OCI-LY7 (cell line): ENCODE measurements at regions not wholly inside any gene's neighbourhood (a gene's known extent, or its start where the extent isn't known, plus 50 kb on each side); places are given as distances from the start of the nearest gene placed in this dataset.

Experiments
- BruUV-seq: library from RNA; stranded (reverse); fragments of 400-500 nt; replicated peaks from 2 replicates; lab custom pipeline; 2021; lab: Mats Ljungman, UMichigan
- CTCF ChIA-PET: fragments of 300-600 bp; sonication (Branson Sonifier 250); formaldehyde crosslinking; loops from one replicate; lab custom pipeline; 2022; ENCODE audit warnings: antibody characterized with exemption; ENCODE audit not compliant: unreplicated experiment; lab: Charles Lee
- POLR2A ChIA-PET: fragments of 300-600 bp; sonication (Branson Sonifier 250); formaldehyde crosslinking; loops from one replicate; lab custom pipeline; 2022; ENCODE audit warnings: antibody characterized with exemption; lab: Charles Lee
- DNase-seq: peaks from one replicate; pipeline ENCODE4 v3.0.0-alpha.2; 2015; ENCODE audit warnings: low spot score
- H2AFZ ChIP-seq: fragments of 200-600 bp; sonication (generic), shearing (Covaris generic); 2 replicates; pipeline ENCODE4 v1.6.1; 2014; ENCODE audit warnings: mild to moderate bottlenecking, antibody characterized with exemption, low read length, moderate library complexity
- H3K27ac ChIP-seq: fragments of 200-600 bp; sonication (generic); 2 replicates; pipeline ENCODE4 v1.5.1; 2014; ENCODE audit warnings: mixed run types, low read depth, mild to moderate bottlenecking, moderate library complexity, low read length, inconsistent platforms; ENCODE audit not compliant: poor library complexity, severe bottlenecking
- H3K36me3 ChIP-seq: fragments of 200-600 bp; sonication (generic); 2 replicates; pipeline ENCODE4 v1.6.1; 2014; ENCODE audit warnings: mild to moderate bottlenecking, antibody characterized with exemption, low read length, moderate library complexity, mixed read lengths; ENCODE audit not compliant: insufficient read depth
- H3K4me1 ChIP-seq: fragments of 200-600 bp; sonication (generic); 2 replicates; pipeline ENCODE4 v1.5.1; 2014; ENCODE audit warnings: mild to moderate bottlenecking, low read length; ENCODE audit not compliant: insufficient read depth, poor library complexity, severe bottlenecking
- H3K4me2 ChIP-seq: fragments of 200-600 bp; sonication (generic); 2 replicates; pipeline ENCODE4 v1.6.1; 2014; ENCODE audit warnings: mild to moderate bottlenecking, low read length
- H3K4me3 ChIP-seq: fragments of 200-600 bp; sonication (generic); 2 replicates; pipeline ENCODE4 v1.5.1; 2014; ENCODE audit warnings: mild to moderate bottlenecking, low read depth, low read length; ENCODE audit not compliant: poor library complexity, severe bottlenecking
- H3K79me2 ChIP-seq: fragments of 200-600 bp; sonication (generic); 2 replicates; pipeline ENCODE4 v1.6.1; 2016; ENCODE audit warnings: low read depth, mild to moderate bottlenecking, low read length, moderate library complexity, mixed read lengths; ENCODE audit not compliant: insufficient read depth
- H3K9me2 ChIP-seq: fragments of 200-600 bp; sonication (generic); 2 replicates; pipeline ENCODE4 v1.6.1; 2016; ENCODE audit warnings: mild to moderate bottlenecking, low read length, mixed read lengths; ENCODE audit not compliant: insufficient read depth
- H3K9me3 ChIP-seq: fragments of 200-600 bp; sonication (generic); 2 replicates; pipeline ENCODE4 v1.6.1; 2014; ENCODE audit warnings: mild to moderate bottlenecking, mixed run types, low read length, mixed read lengths
- H4K20me1 ChIP-seq: fragments of 200-600 bp; sonication (generic); 2 replicates; pipeline ENCODE4 v1.6.1; 2014; ENCODE audit warnings: mild to moderate bottlenecking, antibody characterized with exemption, low read length, moderate library complexity, mixed read lengths; ENCODE audit not compliant: insufficient read depth
- EZH2phosphoT487 ChIP-seq: fragments of 200-600 bp; sonication (generic); IDR thresholded peaks from 2 replicates; pipeline ENCODE4 v1.6.1; 2018; ENCODE audit warnings: low read depth, borderline replicate concordance, mild to moderate bottlenecking, mixed run types, antibody characterized with exemption, low read length, moderate library complexity, mixed read lengths
- intact Hi-C: fragments of 100-400 bp; cut with micrococcal nuclease; formaldehyde crosslinking; loops from one replicate; pipeline ENCODE4 v1.10.0; 2022; ENCODE audit not compliant: unreplicated experiment
- TF ChIP-seq, protein P1 (sequence below): fragments of 200-600 bp; sonication (generic); conservative IDR thresholded peaks from 2 replicates; pipeline ENCODE4 v1.5.1; 2014; ENCODE audit warnings: mild to moderate bottlenecking, antibody characterized with exemption, low read length, moderate library complexity, mixed read lengths

DNA sequence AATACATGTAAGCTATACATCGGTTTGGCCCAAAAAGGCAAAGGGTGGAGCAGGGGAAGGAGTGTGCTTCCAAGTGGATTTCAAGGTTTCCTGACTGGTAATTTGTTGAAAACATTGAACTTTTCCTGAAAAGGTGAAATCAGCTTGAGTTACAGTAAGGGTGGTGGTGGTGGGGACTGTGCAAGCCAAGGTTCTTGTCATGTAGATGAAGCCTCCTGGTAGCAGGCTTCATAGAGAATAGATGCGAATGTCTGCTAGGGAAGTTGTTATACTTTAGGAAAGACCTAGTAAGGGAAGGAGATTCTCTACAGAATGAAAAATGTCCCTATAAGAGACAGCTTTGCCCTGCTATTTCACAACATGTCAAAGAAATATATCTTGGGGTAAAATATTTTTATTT is 528.2 kb upstream of the CBLB start:
- Histone ChIP-seq H3K9me2 (no peaks in the 10 kb centered on the region), H2AFZ (no peak overlapping the region), H4K20me1 (no peaks in the 10 kb centered on the region), H3K4me2 (no peak overlapping the region), H3K4me1 (no peaks in the 10 kb centered on the region), H3K9me3 (no peaks in the 10 kb centered on the region), H3K36me3 (no peaks in the 10 kb centered on the region), H3K27ac (no peak overlapping the region), H3K4me3 (no peak overlapping the region), H3K79me2 (no peaks in the 10 kb centered on the region)
- no peak for DNase-seq
- POLR2A ChIA-PET, result interaction anchor here (0.7 to 0.9 kb wide), 2 partner anchors 26 to 692 kb away, joined by 3 read pairs; no protein-coding TSS in a partner anchor
- no peak for TF ChIP-seq EZH2phosphoT487
- TF ChIP-seq, protein P1, sequence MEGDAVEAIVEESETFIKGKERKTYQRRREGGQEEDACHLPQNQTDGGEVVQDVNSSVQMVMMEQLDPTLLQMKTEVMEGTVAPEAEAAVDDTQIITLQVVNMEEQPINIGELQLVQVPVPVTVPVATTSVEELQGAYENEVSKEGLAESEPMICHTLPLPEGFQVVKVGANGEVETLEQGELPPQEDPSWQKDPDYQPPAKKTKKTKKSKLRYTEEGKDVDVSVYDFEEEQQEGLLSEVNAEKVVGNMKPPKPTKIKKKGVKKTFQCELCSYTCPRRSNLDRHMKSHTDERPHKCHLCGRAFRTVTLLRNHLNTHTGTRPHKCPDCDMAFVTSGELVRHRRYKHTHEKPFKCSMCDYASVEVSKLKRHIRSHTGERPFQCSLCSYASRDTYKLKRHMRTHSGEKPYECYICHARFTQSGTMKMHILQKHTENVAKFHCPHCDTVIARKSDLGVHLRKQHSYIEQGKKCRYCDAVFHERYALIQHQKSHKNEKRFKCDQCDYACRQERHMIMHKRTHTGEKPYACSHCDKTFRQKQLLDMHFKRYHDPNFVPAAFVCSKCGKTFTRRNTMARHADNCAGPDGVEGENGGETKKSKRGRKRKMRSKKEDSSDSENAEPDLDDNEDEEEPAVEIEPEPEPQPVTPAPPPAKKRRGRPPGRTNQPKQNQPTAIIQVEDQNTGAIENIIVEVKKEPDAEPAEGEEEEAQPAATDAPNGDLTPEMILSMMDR, result no peak
- CTCF ChIA-PET, result no interaction called here
- BruUV-seq, result no TSS peak
- intact Hi-C loops, result no loop called here

DNA sequence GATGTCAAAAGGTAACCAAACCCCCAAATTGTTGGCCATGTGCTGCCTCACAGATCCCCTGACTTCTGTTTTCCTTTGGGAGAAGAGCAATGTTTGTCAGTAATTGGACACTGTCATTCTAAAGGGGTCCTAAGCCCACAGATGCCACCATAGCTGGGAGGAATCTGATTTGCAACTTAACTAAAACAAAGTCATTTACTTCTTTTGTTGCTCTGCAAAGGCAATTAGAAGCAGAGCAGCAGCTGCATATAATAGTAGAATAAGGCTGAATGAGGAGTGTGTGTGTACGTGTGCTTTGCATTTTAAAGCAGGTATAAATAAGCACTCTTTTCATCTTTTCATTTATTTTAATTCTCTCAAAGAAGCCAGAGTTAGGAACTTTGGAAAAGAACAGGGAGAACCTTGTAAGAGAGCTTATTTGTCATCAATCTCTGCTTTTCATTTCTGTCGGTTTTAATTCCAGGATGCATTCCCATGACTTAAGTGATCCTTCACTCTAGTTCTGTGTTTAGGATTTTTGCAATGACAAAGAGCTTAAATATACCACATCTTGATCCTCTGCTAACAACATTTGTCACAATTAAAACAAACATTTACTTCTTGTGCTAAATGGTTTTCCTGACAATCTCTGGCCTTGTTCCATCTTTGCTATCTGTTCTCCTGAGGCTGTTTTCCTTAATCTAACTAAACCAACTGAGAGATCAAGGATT is 530.2 kb upstream of the CBLB start:
- Histone ChIP-seq H3K36me3 (no peaks in the 10 kb centered on the region), H3K4me3 (no peak overlapping the region), H3K9me2 (no peaks in the 10 kb centered on the region), H3K79me2 (no peaks in the 10 kb centered on the region), H3K4me1 (no peaks in the 10 kb centered on the region), H3K27ac (no peak overlapping the region), H4K20me1 (no peaks in the 10 kb centered on the region), H3K4me2 (no peak overlapping the region), H2AFZ (no peak overlapping the region), H3K9me3 (no peaks in the 10 kb centered on the region)
- no TSS peak for BruUV-seq
- no peak for TF ChIP-seq EZH2phosphoT487
- TF ChIP-seq, protein P1, result no peak
- DNase-seq, result no peak
- intact Hi-C loops, result no loop called here
- POLR2A ChIA-PET, result interaction anchor here (0.8 to 1.6 kb wide), 6 partner anchors 10 to 83 kb away, joined by 3 to 5 read pairs (median 4); no protein-coding TSS in a partner anchor
- CTCF ChIA-PET, result no interaction called here

DNA sequence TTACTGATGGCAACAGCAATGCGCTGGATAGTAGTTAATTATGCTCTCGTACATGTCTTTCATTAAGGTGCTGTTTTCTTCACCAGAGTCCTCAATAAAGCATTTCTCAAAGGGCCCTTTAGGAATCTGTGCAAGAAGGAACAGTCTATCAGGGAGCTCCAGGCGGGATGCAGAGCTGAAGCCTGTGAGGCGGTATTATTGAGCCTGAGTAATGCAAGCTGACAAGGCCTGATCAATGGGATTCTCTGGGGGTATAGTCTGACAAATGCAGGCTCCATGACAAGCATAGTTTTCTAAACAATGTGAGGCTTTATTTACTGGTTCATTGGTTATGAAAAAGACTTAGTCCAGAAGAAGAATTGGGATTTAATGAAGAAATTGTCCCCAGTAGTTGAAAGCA is 530.9 kb upstream of the CBLB start:
- no peaks in the 10 kb centered on the region for H3K9me2 ChIP-seq
- no peak overlapping the region for H2AFZ ChIP-seq
- ChIA-PET POLR2A (interaction anchor here (0.8 to 1.4 kb wide), 3 partner anchors 11 to 83 kb away, joined by 3 to 4 read pairs (median 3); no protein-coding TSS in a partner anchor), CTCF (no interaction called here)
- no peak overlapping the region for H3K27ac ChIP-seq
- intact Hi-C loops, result no loop called here
- TF ChIP-seq, protein P1, result no peak
- no peak for TF ChIP-seq EZH2phosphoT487
- DNase-seq, result no peak
- H3K9me3 ChIP-seq, result no peaks in the 10 kb centered on the region
- H4K20me1 ChIP-seq, result no peaks in the 10 kb centered on the region
- no peaks in the 10 kb centered on the region for H3K4me1 ChIP-seq
- H3K79me2 ChIP-seq, result no peaks in the 10 kb centered on the region
- H3K36me3 ChIP-seq, result no peaks in the 10 kb centered on the region
- no peak overlapping the region for H3K4me2 ChIP-seq
- no peak overlapping the region for H3K4me3 ChIP-seq
- no TSS peak for BruUV-seq
